Vagina (tissue), 2 donors: ENCODE measurements at regions not wholly inside any gene's neighbourhood (a gene's known extent, or its start where the extent isn't known, plus 50 kb on each side); places are given as distances from the start of the nearest gene placed in this dataset.
A peak's percentile ranks its signal among the peaks of the same experiment; 100 is the strongest.

Experiments
- DNase-seq, 2 donors: peaks; one replicate each; pipeline ENCODE4 v3.0.0-alpha.2; 2017; ENCODE audit errors: extremely low spot score in 2 of 2
- H3K27ac ChIP-seq: fragments of 200-600 bp; sonication (generic); one replicate; pipeline ENCODE4 v1.5.1; 2019
- H3K27me3 ChIP-seq: fragments of 200-600 bp; sonication (generic); one replicate; pipeline ENCODE4 v1.5.1; 2019
- H3K36me3 ChIP-seq, 2 donors: fragments of 200-600 bp; sonication (generic); one replicate each; pipeline ENCODE4 v1.5.1; 2017 to 2019
- H3K4me1 ChIP-seq: fragments of 200-600 bp; sonication (generic); one replicate; pipeline ENCODE4 v1.5.1; 2019
- H3K4me3 ChIP-seq, 2 donors: fragments of 200-600 bp; sonication (generic); 1 replicate in 1 of 2; 2 replicates in 1 of 2; pipeline ENCODE4 v1.5.1; 2016 to 2019
- H3K9me3 ChIP-seq: fragments of 200-600 bp; sonication (generic); one replicate; pipeline ENCODE4 v1.5.1; 2019
- CTCF ChIP-seq, 3 experiments: fragments of 450-650 bp in 2 of 3; fragments of 200-600 bp in 1 of 3; sonication (generic) in 1 of 3; IDR thresholded peaks; one replicate each; pipeline ENCODE4 v1.5.1; 2017 to 2019; ENCODE audit warnings: antibody characterized with exemption in 3 of 3, mild to moderate bottlenecking in 2 of 3, moderate library complexity in 2 of 3
- POLR2A ChIP-seq, 2 donors: fragments of 450-650 bp; IDR thresholded peaks; one replicate each; pipeline ENCODE4 v1.6.1; 2017; ENCODE audit warnings: antibody characterized with exemption in 2 of 2, mild to moderate bottlenecking in 2 of 2, moderate library complexity in 2 of 2
- POLR2AphosphoS5 ChIP-seq, 2 donors: sonication (generic); formaldehyde crosslinking; IDR thresholded peaks; one replicate each; pipeline ENCODE4 v1.9.0; 2017; ENCODE audit warnings: antibody characterized with exemption in 2 of 2, mild to moderate bottlenecking in 2 of 2, low read depth in 1 of 2; ENCODE audit not compliant: insufficient read depth in 1 of 2
- intact Hi-C: fragments of 100-400 bp; cut with DNase I; formaldehyde crosslinking; loops from one replicate; pipeline ENCODE4 v1.15.1; 2023

GRCh38 chr14:54335569-54336155 lies 61.1 kb upstream of the CDKN3 start:
- no peaks in the 10 kb centered on the region for H3K9me3 ChIP-seq
- H3K27ac ChIP-seq = no peak overlapping the region
- intact Hi-C loops = no loop called here
- DNase-seq = no peak
- H3K36me3 ChIP-seq = no peaks in the 10 kb centered on the region
- TF ChIP-seq CTCF (IDR thresholded peaks at IDR 0.05) (no peak), POLR2A (IDR thresholded peaks at IDR 0.05) (no peak), POLR2AphosphoS5 (IDR thresholded peaks at IDR 0.05; ENCODE audit: insufficient read depth in 1 of 2, low read depth in 1 of 2) (no peak)
- no peak overlapping the region for H3K4me3 ChIP-seq
- H3K4me1 ChIP-seq = peaks cover 4% of the 10 kb centered on the region
- H3K27me3 ChIP-seq = no peaks in the 10 kb centered on the region

- Histone ChIP-seq H3K36me3 (no peaks in the 10 kb centered on the region), H3K4me3 (no peak overlapping the region), H3K27me3 (no peaks in the 10 kb centered on the region), H3K4me1 (peaks cover 4% of the 10 kb centered on the region), H3K27ac (no peak overlapping the region), H3K9me3 (no peaks in the 10 kb centered on the region)
- no peak for DNase-seq
- intact Hi-C loops = no loop called here
- TF ChIP-seq POLR2AphosphoS5 (IDR thresholded peaks at IDR 0.05; ENCODE audit: insufficient read depth in 1 of 2, low read depth in 1 of 2) = no peak
- TF ChIP-seq CTCF (IDR thresholded peaks at IDR 0.05) = no peak
- TF ChIP-seq POLR2A (IDR thresholded peaks at IDR 0.05) = no peak
These were observed 59.5 kb upstream of the CDKN3 start for GRCh38 chr14:54337314-54337713.

- H3K4me3 ChIP-seq = no peak overlapping the region
- no peak for DNase-seq
- peak; percentile 3 to 27 (median 22) for TF ChIP-seq CTCF (IDR thresholded peaks at IDR 0.05)
- no peak for TF ChIP-seq POLR2A (IDR thresholded peaks at IDR 0.05)
- TF ChIP-seq POLR2AphosphoS5 (IDR thresholded peaks at IDR 0.05; ENCODE audit: insufficient read depth in 1 of 2, low read depth in 1 of 2) = no peak
- no peaks in the 10 kb centered on the region for H3K27me3 ChIP-seq
- no peaks in the 10 kb centered on the region for H3K9me3 ChIP-seq
- intact Hi-C loops = no loop called here
- no peaks in the 10 kb centered on the region for H3K36me3 ChIP-seq
- no peak overlapping the region for H3K27ac ChIP-seq
- peaks cover 9% of the 10 kb centered on the region for H3K4me1 ChIP-seq
These were observed 58.0 kb upstream of the CDKN3 start for GRCh38 chr14:54338696-54339317.

GRCh38 chr14:54339771-54340170 lies 57.0 kb upstream of the CDKN3 start:
- Histone ChIP-seq H3K27ac (no peak overlapping the region), H3K27me3 (no peaks in the 10 kb centered on the region), H3K36me3 (no peaks in the 10 kb centered on the region), H3K4me1 (peaks cover 13% of the 10 kb centered on the region), H3K4me3 (no peak overlapping the region), H3K9me3 (no peaks in the 10 kb centered on the region)
- TF ChIP-seq POLR2AphosphoS5 (IDR thresholded peaks at IDR 0.05; ENCODE audit: insufficient read depth in 1 of 2, low read depth in 1 of 2) (no peak), POLR2A (IDR thresholded peaks at IDR 0.05) (no peak)
- DNase-seq = no peak
- intact Hi-C loops = no loop called here

- Histone ChIP-seq H3K27me3 (no peaks in the 10 kb centered on the region), H3K4me3 (no peak overlapping the region), H3K36me3 (no peaks in the 10 kb centered on the region), H3K27ac (no peak overlapping the region), H3K9me3 (no peaks in the 10 kb centered on the region), H3K4me1 (peaks cover 13% of the 10 kb centered on the region)
- DNase-seq = no peak
- TF ChIP-seq POLR2A (IDR thresholded peaks at IDR 0.05) (no peak), CTCF (IDR thresholded peaks at IDR 0.05) (no peak), POLR2AphosphoS5 (IDR thresholded peaks at IDR 0.05; ENCODE audit: insufficient read depth in 1 of 2, low read depth in 1 of 2) (no peak)
- intact Hi-C loops = no loop called here
These were observed 54.0 kb upstream of the CDKN3 start for GRCh38 chr14:54342806-54343205.
